SK-N-SH treated with all-trans-retinoic acid at 6 μM for 48 hours (cell line): ENCODE measurements at regions not wholly inside any gene's neighbourhood (a gene's known extent, or its start where the extent isn't known, plus 50 kb on each side); places are given as distances from the start of the nearest gene placed in this dataset.

ENCODE experiments used
- ATAC-seq: fragments of 200-7000 bp; cut with Tn5 transposase; 3 replicates; pipeline ENCODE4 v1.9.1; 2020; ENCODE audit warnings: mild to moderate bottlenecking, moderate library complexity
- ARNTL ChIP-seq: fragments of 450-650 bp; formaldehyde crosslinking; IDR thresholded peaks from 2 replicates; pipeline ENCODE4 v1.5.0; 2020; ENCODE audit warnings: low read depth, mild to moderate bottlenecking, moderate library complexity, borderline replicate concordance
- BACH2 ChIP-seq: fragments of 250-450 bp; sonication (Bioruptor Pico); IDR thresholded peaks from 2 replicates; pipeline ENCODE4 v1.9.0; 2021; ENCODE audit warnings: mild to moderate bottlenecking, borderline replicate concordance
- CSDC2 ChIP-seq: fragments of 250-450 bp; sonication (Bioruptor Pico); IDR thresholded peaks from 2 replicates; pipeline ENCODE4 v1.5.0; 2020; ENCODE audit warnings: mild to moderate bottlenecking, moderate library complexity
- ESRRG ChIP-seq: fragments of 250-450 bp; sonication (Bioruptor Pico); IDR thresholded peaks from 2 replicates; pipeline ENCODE4 v1.6.1; 2021; ENCODE audit warnings: mild to moderate bottlenecking
- GLIS3 ChIP-seq: fragments of 250-450 bp; sonication (Bioruptor Pico); IDR thresholded peaks from 2 replicates; pipeline ENCODE4 v1.5.0; 2020; ENCODE audit warnings: mild to moderate bottlenecking, moderate library complexity
- ISL1 ChIP-seq: fragments of 250-450 bp; sonication (Bioruptor Pico); IDR thresholded peaks from 2 replicates; pipeline ENCODE4 v2.1.2; 2022; ENCODE audit warnings: mild to moderate bottlenecking, moderate library complexity
- OSR1 ChIP-seq: fragments of 250-450 bp; sonication (Bioruptor Pico); IDR thresholded peaks from 2 replicates; pipeline ENCODE4 v1.8.0; 2022; ENCODE audit warnings: moderate library complexity, mild to moderate bottlenecking, inconsistent platforms
- PPARA ChIP-seq: fragments of 250-450 bp; sonication (Bioruptor Pico); IDR thresholded peaks from 2 replicates; pipeline ENCODE4 v1.5.0; 2020; ENCODE audit warnings: mild to moderate bottlenecking, borderline replicate concordance
- RARB ChIP-seq: fragments of 250-450 bp; sonication (Bioruptor Pico); IDR thresholded peaks from 2 replicates; pipeline ENCODE4 v1.8.0; 2021; ENCODE audit warnings: mild to moderate bottlenecking, moderate library complexity
- SNAI2 ChIP-seq: fragments of 250-450 bp; sonication (Bioruptor Pico); IDR thresholded peaks from 2 replicates; pipeline ENCODE4 v1.5.0; 2020; ENCODE audit warnings: mild to moderate bottlenecking, moderate library complexity
- TCF4 ChIP-seq: fragments of 250-450 bp; sonication (Bioruptor Pico); IDR thresholded peaks from 2 replicates; pipeline ENCODE4 v1.8.0; 2021; ENCODE audit warnings: mild to moderate bottlenecking, moderate library complexity, borderline replicate concordance
- TOX ChIP-seq: fragments of 250-450 bp; sonication (Bioruptor Pico); IDR thresholded peaks from 2 replicates; pipeline ENCODE4 v1.8.0; 2021; ENCODE audit warnings: mild to moderate bottlenecking, moderate library complexity, borderline replicate concordance
- ZC3H10 ChIP-seq: fragments of 250-450 bp; sonication (Bioruptor Pico); IDR thresholded peaks from 2 replicates; pipeline ENCODE4 v1.5.1; 2021; ENCODE audit warnings: mild to moderate bottlenecking, moderate library complexity
- ZFP3 ChIP-seq: fragments of 250-450 bp; sonication (Bioruptor Pico); IDR thresholded peaks from 2 replicates; pipeline ENCODE4 v1.5.0; 2020; ENCODE audit warnings: mild to moderate bottlenecking, moderate library complexity
- ZFP30 ChIP-seq: fragments of 450-650 bp; formaldehyde crosslinking; IDR thresholded peaks from 2 replicates; pipeline ENCODE4 v1.5.0; 2022; ENCODE audit warnings: mild to moderate bottlenecking, moderate library complexity
- ZNF565 ChIP-seq: fragments of 450-650 bp; formaldehyde crosslinking; conservative IDR thresholded peaks from 2 replicates; pipeline ENCODE4 v1.5.0; 2020; ENCODE audit warnings: low read depth, mild to moderate bottlenecking, moderate library complexity
- ZNF70 ChIP-seq: fragments of 450-650 bp; formaldehyde crosslinking; IDR thresholded peaks from 2 replicates; pipeline ENCODE4 v1.5.0; 2020; ENCODE audit warnings: mild to moderate bottlenecking, moderate library complexity
- ZNF8 ChIP-seq: fragments of 450-650 bp; formaldehyde crosslinking; IDR thresholded peaks from 2 replicates; pipeline ENCODE4 v1.5.0; 2020; ENCODE audit warnings: mild to moderate bottlenecking, moderate library complexity
- TF ChIP-seq, protein P1 (sequence below): fragments of 250-450 bp; sonication (Bioruptor Pico); IDR thresholded peaks from 2 replicates; pipeline ENCODE4 v1.5.1; 2020; ENCODE audit warnings: low read depth, mild to moderate bottlenecking, moderate library complexity
- TF ChIP-seq, protein P2 (sequence below): fragments of 250-450 bp; sonication (Bioruptor Pico); IDR thresholded peaks from 2 replicates; pipeline ENCODE4 v1.8.0; 2020; ENCODE audit warnings: mild to moderate bottlenecking, moderate library complexity, borderline replicate concordance
- TF ChIP-seq, protein P3 (sequence below): fragments of 250-450 bp; sonication (Bioruptor Pico); IDR thresholded peaks from 2 replicates; pipeline ENCODE4 v1.8.0; 2021; ENCODE audit warnings: low read depth, mild to moderate bottlenecking, moderate library complexity, borderline replicate concordance
- TF ChIP-seq, protein P4 (sequence below): fragments of 250-450 bp; sonication (Bioruptor Pico); IDR thresholded peaks from 2 replicates; pipeline ENCODE4 v1.5.0; 2020; ENCODE audit warnings: mild to moderate bottlenecking, moderate library complexity
- TF ChIP-seq, protein P5 (sequence below): fragments of 250-450 bp; sonication (Bioruptor Pico); IDR thresholded peaks from 2 replicates; pipeline ENCODE4 v1.5.1; 2021; ENCODE audit warnings: mild to moderate bottlenecking, moderate library complexity

DNA sequence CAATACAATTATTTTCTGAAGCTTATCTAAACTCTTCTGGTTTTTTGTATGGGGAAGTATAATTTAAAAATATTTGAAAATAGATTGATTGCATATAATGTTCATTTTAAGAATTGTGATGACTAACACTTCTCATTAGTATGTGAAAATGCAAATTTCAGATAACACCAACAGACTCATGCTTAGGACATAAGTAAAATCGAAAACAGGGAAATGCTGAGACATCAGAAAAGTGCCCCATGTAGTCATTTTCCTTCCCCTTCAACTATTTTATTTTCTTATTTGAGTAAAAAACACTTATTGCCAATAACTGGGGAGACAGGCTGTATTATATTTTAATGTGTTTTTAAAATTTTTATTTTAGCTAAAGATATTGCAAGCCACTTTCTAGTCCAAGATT lies 814.7 kb downstream of the GALC start:
- no peak for ATAC-seq
- TF ChIP-seq ZNF8 (CRISPR knock-in tag) = no peak
- TF ChIP-seq TCF4 = no peak

DNA sequence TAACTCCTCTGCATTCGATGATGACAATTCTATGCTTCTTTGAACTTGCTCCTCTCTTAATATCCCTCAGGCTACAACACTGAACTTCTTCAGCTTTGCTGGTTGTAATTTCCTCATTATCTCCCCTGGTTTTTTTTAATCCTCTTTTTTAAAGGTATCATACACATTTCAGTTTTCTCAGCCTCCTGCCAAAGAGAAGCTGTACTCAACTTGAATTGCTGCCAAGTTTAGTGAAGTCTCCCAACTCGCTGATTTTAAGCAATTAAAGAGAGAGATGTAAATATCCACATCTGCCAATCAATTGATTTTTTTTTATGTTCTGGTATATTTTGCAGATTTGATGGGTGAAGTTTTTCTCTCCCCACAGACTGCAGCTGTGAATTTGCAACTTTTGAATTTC lies 817.8 kb downstream of the GALC start:
- no peak for TF ChIP-seq TOX (CRISPR knock-in tag)
- TF ChIP-seq ISL1 (CRISPR knock-in tag) = no peak
- TF ChIP-seq OSR1 (CRISPR knock-in tag) = no peak
- TF ChIP-seq GLIS3 = no peak
- no peak for TF ChIP-seq BACH2
- no peak for TF ChIP-seq ZNF70 (CRISPR knock-in tag)
- TF ChIP-seq, protein P1, sequence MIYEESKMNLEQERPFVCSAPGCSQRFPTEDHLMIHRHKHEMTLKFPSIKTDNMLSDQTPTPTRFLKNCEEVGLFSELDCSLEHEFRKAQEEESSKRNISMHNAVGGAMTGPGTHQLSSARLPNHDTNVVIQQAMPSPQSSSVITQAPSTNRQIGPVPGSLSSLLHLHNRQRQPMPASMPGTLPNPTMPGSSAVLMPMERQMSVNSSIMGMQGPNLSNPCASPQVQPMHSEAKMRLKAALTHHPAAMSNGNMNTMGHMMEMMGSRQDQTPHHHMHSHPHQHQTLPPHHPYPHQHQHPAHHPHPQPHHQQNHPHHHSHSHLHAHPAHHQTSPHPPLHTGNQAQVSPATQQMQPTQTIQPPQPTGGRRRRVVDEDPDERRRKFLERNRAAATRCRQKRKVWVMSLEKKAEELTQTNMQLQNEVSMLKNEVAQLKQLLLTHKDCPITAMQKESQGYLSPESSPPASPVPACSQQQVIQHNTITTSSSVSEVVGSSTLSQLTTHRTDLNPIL (CRISPR knock-in tag) = no peak
- TF ChIP-seq, protein P2, sequence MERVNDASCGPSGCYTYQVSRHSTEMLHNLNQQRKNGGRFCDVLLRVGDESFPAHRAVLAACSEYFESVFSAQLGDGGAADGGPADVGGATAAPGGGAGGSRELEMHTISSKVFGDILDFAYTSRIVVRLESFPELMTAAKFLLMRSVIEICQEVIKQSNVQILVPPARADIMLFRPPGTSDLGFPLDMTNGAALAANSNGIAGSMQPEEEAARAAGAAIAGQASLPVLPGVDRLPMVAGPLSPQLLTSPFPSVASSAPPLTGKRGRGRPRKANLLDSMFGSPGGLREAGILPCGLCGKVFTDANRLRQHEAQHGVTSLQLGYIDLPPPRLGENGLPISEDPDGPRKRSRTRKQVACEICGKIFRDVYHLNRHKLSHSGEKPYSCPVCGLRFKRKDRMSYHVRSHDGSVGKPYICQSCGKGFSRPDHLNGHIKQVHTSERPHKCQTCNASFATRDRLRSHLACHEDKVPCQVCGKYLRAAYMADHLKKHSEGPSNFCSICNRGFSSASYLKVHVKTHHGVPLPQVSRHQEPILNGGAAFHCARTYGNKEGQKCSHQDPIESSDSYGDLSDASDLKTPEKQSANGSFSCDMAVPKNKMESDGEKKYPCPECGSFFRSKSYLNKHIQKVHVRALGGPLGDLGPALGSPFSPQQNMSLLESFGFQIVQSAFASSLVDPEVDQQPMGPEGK (CRISPR knock-in tag) = no peak
- TF ChIP-seq ZNF565 (CRISPR knock-in tag) = no peak
- TF ChIP-seq, protein P3, sequence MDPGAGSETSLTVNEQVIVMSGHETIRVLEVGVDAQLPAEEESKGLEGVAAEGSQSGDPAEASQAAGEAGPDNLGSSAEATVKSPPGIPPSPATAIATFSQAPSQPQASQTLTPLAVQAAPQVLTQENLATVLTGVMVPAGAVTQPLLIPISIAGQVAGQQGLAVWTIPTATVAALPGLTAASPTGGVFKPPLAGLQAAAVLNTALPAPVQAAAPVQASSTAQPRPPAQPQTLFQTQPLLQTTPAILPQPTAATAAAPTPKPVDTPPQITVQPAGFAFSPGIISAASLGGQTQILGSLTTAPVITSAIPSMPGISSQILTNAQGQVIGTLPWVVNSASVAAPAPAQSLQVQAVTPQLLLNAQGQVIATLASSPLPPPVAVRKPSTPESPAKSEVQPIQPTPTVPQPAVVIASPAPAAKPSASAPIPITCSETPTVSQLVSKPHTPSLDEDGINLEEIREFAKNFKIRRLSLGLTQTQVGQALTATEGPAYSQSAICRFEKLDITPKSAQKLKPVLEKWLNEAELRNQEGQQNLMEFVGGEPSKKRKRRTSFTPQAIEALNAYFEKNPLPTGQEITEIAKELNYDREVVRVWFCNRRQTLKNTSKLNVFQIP (CRISPR knock-in tag) = no peak
- no peak for TF ChIP-seq RARB (CRISPR knock-in tag)
- TF ChIP-seq TCF4 = no peak
- TF ChIP-seq ZFP30 (CRISPR knock-in tag) = no peak
- TF ChIP-seq ARNTL (CRISPR knock-in tag) = no peak
- no peak for TF ChIP-seq ESRRG (CRISPR knock-in tag)
- no peak for TF ChIP-seq PPARA
- TF ChIP-seq CSDC2 = no peak
- TF ChIP-seq SNAI2 (CRISPR knock-in tag) = no peak
- TF ChIP-seq, protein P4, sequence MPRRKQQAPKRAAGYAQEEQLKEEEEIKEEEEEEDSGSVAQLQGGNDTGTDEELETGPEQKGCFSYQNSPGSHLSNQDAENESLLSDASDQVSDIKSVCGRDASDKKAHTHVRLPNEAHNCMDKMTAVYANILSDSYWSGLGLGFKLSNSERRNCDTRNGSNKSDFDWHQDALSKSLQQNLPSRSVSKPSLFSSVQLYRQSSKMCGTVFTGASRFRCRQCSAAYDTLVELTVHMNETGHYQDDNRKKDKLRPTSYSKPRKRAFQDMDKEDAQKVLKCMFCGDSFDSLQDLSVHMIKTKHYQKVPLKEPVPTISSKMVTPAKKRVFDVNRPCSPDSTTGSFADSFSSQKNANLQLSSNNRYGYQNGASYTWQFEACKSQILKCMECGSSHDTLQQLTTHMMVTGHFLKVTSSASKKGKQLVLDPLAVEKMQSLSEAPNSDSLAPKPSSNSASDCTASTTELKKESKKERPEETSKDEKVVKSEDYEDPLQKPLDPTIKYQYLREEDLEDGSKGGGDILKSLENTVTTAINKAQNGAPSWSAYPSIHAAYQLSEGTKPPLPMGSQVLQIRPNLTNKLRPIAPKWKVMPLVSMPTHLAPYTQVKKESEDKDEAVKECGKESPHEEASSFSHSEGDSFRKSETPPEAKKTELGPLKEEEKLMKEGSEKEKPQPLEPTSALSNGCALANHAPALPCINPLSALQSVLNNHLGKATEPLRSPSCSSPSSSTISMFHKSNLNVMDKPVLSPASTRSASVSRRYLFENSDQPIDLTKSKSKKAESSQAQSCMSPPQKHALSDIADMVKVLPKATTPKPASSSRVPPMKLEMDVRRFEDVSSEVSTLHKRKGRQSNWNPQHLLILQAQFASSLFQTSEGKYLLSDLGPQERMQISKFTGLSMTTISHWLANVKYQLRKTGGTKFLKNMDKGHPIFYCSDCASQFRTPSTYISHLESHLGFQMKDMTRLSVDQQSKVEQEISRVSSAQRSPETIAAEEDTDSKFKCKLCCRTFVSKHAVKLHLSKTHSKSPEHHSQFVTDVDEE (CRISPR knock-in tag) = no peak
- ATAC-seq = no peak

DNA sequence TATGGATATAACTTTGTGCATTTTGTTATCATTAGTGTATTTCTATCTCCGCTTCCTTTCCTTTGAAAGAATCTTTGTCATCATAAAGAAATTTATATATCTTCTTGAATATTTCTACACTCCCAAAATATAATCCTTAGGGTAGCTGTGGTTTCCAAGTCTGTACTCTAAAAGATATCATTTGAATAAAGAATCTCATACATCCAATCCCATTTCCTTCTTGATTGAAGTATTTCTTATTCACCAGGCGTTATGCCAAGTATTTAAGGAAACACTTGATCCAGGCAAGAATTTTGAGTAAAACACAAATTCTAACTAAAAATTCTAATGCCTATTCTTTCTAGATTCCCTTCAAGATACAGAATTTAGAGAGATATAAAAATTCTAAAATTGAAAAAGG lies 821.8 kb downstream of the GALC start:
- ATAC-seq = no peak
- TF ChIP-seq ZC3H10 (CRISPR knock-in tag) (no peak), GLIS3 (no peak), BACH2 (no peak), SNAI2 (CRISPR knock-in tag) (no peak), ZNF70 (CRISPR knock-in tag) (no peak), ZFP3 (CRISPR knock-in tag) (no peak), OSR1 (CRISPR knock-in tag) (no peak), PPARA (no peak), ARNTL (CRISPR knock-in tag) (no peak), ZNF565 (CRISPR knock-in tag) (no peak), ESRRG (CRISPR knock-in tag) (no peak), RARB (CRISPR knock-in tag) (no peak), ZNF8 (CRISPR knock-in tag) (no peak)
- TF ChIP-seq, protein P3 (CRISPR knock-in tag) = no peak
- TF ChIP-seq, protein P5, sequence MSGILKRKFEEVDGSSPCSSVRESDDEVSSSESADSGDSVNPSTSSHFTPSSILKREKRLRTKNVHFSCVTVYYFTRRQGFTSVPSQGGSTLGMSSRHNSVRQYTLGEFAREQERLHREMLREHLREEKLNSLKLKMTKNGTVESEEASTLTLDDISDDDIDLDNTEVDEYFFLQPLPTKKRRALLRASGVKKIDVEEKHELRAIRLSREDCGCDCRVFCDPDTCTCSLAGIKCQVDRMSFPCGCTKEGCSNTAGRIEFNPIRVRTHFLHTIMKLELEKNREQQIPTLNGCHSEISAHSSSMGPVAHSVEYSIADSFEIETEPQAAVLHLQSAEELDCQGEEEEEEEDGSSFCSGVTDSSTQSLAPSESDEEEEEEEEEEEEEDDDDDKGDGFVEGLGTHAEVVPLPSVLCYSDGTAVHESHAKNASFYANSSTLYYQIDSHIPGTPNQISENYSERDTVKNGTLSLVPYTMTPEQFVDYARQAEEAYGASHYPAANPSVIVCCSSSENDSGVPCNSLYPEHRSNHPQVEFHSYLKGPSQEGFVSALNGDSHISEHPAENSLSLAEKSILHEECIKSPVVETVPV = no peak
- TF ChIP-seq, protein P2 (CRISPR knock-in tag) = no peak
